GM12873 (cell line): ENCODE measurements at regions not wholly inside any gene's neighbourhood (a gene's known extent, or its start where the extent isn't known, plus 50 kb on each side); places are given as distances from the start of the nearest gene placed in this dataset.

Experiments
- TF ChIP-seq, protein P1 (sequence below): IDR thresholded peaks from 2 replicates; pipeline ENCODE4 v1.5.1; 2012; ENCODE audit warnings: low read depth, mild to moderate bottlenecking, moderate library complexity, low read length, control low read depth; ENCODE audit not compliant: insufficient read depth; ENCODE audit errors: missing control alignments

DNA sequence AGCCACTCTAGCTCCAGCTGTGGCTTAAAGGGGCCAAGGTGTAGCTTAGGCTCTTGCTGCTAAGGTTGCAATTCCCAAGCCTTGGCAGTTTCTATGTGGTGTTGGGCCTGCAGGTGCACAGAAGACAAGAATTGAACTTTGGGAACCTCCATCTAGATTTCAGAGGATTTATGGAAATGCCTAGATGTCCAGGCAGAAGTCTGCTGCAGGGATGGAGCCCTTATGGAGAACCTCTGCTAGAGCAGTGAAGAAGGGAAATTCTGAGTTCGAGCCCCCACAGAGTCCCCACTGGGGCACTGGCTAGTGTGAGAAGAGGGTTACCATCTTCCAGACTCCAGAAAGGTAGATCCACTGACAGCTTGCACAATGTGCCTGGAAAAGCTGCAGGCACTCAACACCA is 694.7 kb downstream of the SLC16A7 start:
- TF ChIP-seq, protein P1, sequence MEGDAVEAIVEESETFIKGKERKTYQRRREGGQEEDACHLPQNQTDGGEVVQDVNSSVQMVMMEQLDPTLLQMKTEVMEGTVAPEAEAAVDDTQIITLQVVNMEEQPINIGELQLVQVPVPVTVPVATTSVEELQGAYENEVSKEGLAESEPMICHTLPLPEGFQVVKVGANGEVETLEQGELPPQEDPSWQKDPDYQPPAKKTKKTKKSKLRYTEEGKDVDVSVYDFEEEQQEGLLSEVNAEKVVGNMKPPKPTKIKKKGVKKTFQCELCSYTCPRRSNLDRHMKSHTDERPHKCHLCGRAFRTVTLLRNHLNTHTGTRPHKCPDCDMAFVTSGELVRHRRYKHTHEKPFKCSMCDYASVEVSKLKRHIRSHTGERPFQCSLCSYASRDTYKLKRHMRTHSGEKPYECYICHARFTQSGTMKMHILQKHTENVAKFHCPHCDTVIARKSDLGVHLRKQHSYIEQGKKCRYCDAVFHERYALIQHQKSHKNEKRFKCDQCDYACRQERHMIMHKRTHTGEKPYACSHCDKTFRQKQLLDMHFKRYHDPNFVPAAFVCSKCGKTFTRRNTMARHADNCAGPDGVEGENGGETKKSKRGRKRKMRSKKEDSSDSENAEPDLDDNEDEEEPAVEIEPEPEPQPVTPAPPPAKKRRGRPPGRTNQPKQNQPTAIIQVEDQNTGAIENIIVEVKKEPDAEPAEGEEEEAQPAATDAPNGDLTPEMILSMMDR: no peak

DNA sequence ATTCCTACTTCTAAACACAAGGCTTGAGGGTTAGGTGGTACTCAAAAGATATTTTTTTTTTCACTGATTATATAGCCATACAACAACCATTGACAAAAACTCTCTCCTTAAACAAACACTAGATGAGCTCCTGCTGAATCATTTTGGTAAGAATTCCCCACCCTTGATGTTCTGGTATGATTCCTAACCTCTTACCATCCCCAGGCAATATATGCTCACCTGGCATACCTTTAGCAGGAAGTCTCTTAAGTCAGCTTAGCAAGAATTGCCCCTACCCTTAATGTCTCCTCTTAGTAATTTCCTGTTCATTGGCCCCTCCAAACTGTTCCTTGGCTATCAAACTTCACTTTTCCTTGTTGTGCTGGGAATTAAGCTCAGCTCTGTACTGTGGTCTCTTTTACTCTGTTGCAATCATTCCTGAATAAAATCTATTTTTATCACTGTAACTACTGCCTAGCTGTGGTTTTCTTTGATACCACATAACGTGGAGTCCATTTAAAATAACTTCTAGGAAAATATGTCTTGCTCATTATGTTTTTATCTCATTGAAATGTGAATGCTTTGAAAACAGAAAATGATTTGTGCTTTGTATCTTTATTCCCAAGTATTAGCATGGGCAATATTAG is 712.6 kb downstream of the SLC16A7 start:
- TF ChIP-seq, protein P1: no peak

DNA sequence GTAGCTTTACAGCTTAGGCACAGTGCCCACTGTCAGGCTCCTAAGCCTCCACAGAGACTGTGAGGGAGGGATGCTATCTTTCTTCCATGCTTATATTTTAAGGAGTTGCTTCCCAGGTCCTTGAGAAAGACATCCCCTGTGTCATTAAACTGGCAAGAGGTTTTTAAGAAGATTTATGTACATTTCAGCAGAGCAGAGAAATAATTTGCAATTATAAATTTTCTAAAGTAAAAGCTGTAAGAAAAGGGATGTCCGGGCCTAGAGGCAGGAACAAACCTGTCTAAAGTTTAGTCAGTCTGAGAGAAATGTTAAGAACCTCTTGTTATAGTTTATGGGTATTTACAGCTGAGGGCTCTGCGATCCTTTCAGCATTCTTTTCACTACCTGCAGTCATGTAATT is 716.1 kb downstream of the SLC16A7 start:
- TF ChIP-seq, protein P1: no peak

- TF ChIP-seq, protein P1: no peak
Observed at GRCh38 chr12:60317361-60317760, 721.5 kb downstream of the SLC16A7 start.

DNA sequence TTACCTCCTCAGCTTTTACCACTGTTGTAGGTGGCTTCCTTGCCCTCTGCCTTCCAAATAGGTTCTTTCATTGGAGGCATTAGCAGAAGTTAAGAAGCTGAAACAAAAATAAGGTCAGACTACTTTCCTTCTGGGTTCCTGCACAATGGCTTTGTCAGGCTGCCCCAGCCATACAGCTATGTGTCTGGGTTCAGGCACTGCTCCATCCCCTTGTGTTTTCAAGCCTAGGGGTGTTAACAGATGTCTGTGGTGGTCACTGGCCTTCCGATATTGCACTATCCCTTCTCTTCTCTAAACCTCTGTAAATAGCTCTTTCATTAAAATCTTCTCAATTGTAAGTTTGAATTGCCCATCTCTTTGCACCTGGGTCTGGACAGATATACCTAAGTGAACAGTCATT is 728.9 kb downstream of the SLC16A7 start:
- TF ChIP-seq, protein P1: no peak

DNA sequence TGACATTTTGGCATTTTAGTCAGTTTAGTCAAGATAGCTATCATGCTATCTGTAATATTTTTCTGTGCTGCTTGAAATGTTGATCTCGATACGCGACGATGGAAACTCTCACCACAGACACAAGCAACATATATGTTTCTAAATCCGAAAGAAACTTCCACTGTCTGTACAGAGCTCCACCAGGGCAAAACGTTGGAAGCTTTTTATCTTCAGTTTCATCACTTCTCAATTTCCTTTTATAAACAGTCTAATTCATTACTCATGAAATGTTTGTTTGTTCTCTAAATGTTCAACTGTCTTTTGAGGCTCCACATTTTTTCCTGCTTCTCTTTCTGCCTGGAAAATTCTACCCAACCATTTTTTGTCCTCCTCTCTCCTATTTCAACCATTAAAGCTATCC is 737.6 kb downstream of the SLC16A7 start:
- TF ChIP-seq, protein P1: no peak

DNA sequence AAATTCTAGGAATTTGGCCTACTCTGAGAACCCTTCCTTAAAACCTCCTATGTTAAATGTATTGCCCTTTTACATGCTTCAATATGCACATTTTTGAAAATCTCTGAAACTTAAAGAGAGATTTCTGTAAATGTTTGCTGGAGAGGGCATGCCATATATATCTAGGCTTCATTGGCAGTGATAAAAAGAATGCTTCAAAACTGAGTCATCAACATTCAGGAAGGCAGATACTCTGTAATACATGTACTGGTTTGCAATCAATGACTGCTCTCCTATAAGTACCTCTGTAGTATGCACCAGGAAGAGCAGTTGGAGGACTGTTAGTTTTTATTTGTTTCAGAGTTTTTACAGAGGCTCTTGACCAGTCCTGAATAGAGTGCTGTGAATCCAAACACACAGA is 739.9 kb downstream of the SLC16A7 start:
- TF ChIP-seq, protein P1: no peak
